ENCODE measurements at regions not wholly inside any gene's neighbourhood (a gene's known extent, or its start where the extent isn't known, plus 50 kb on each side); places are given as distances from the start of the nearest gene placed in this dataset.

DNA sequence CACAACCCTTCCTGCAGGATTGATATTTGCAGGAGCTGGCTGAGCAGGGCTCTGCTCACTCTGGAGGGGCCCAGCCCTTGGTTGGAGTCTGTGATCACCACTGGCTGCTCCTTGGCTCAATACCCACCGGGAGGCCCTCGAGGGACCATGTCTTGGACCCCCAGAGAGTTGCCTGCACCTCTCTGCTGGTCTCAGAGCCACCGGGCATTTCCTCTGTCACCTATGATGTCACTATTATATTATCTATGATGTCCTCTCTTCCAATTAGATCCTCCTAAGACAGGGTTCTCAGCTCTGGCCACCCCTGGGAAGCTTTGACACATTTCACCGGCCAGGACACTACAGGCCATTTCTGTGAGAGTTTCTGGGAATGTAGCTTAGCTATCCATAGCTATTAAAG is 113.1 kb downstream of the PDCL3 start:
- TF ChIP-seq ZNF274 (IDR thresholded peaks at IDR 0.05; ENCODE audit: low read depth, low read length) (no peak), YY1 (IDR thresholded peaks at IDR 0.05; ENCODE audit: insufficient read depth, insufficient read length) (no peak)

All from NT2/D1 (cell line).